ENCODE measurements at regions not wholly inside any gene's neighbourhood (a gene's known extent, or its start where the extent isn't known, plus 50 kb on each side); places are given as distances from the start of the nearest gene placed in this dataset.

GRCh38 chr17:64767269-64767997 lies 105.3 kb upstream of the SMURF2 start:
- in situ Hi-C loops (cut with HindIII; ENCODE audit: low sequenced_read_pairs) = no loop called here
- no peak for DNase-seq (ENCODE audit: low read depth)
- no peak for TF ChIP-seq CTCF (IDR thresholded peaks at IDR 0.05; ENCODE audit: low read depth, low read length, missing control alignments)
- no peak overlapping the region for H3K4me3 ChIP-seq (ENCODE audit: low read depth, low read length)

GRCh38 chr17:64765191-64765889 lies 103.2 kb upstream of the SMURF2 start:
- H3K4me3 ChIP-seq (ENCODE audit: low read depth, low read length) = no peak overlapping the region
- in situ Hi-C loops (cut with HindIII; ENCODE audit: low sequenced_read_pairs) = no loop called here
- no peak for DNase-seq (ENCODE audit: low read depth)
- TF ChIP-seq CTCF (IDR thresholded peaks at IDR 0.05; ENCODE audit: low read depth, low read length, missing control alignments) = no peak

GRCh38 chr17:64750891-64751677 lies 89.0 kb upstream of the SMURF2 start:
- no peak overlapping the region for H3K4me3 ChIP-seq (ENCODE audit: low read depth, low read length)
- TF ChIP-seq CTCF (IDR thresholded peaks at IDR 0.05; ENCODE audit: low read depth, low read length, missing control alignments) = no peak
- no peak for DNase-seq (ENCODE audit: low read depth)
- in situ Hi-C loops (cut with HindIII; ENCODE audit: low sequenced_read_pairs) = no loop called here

GRCh38 chr17:64750478-64750877 lies 88.4 kb upstream of the SMURF2 start:
- in situ Hi-C loops (cut with HindIII; ENCODE audit: low sequenced_read_pairs) = no loop called here
- TF ChIP-seq CTCF (IDR thresholded peaks at IDR 0.05; ENCODE audit: low read depth, low read length, missing control alignments) = no peak
- no peak overlapping the region for H3K4me3 ChIP-seq (ENCODE audit: low read depth, low read length)
- no peak for DNase-seq (ENCODE audit: low read depth)

- in situ Hi-C loops (cut with HindIII; ENCODE audit: low sequenced_read_pairs) = no loop called here
- no peak for TF ChIP-seq CTCF (IDR thresholded peaks at IDR 0.05; ENCODE audit: low read depth, low read length, missing control alignments)
- DNase-seq (ENCODE audit: low read depth) = no peak
- H3K4me3 ChIP-seq (ENCODE audit: low read depth, low read length) = no peak overlapping the region
These were observed 87.2 kb upstream of the SMURF2 start for GRCh38 chr17:64749306-64749705.

GRCh38 chr17:64747938-64748540 lies 85.9 kb upstream of the SMURF2 start:
- no peak for TF ChIP-seq CTCF (IDR thresholded peaks at IDR 0.05; ENCODE audit: low read depth, low read length, missing control alignments)
- no peak for DNase-seq (ENCODE audit: low read depth)
- in situ Hi-C loops (cut with HindIII; ENCODE audit: low sequenced_read_pairs) = no loop called here
- no peak overlapping the region for H3K4me3 ChIP-seq (ENCODE audit: low read depth, low read length)
